Fibroblast of lung (primary cell): ENCODE measurements at regions not wholly inside any gene's neighbourhood (a gene's known extent, or its start where the extent isn't known, plus 50 kb on each side); places are given as distances from the start of the nearest gene placed in this dataset.

Experiments
- CTCF ChIP-seq, 2 donors: IDR thresholded peaks in 1 of 2; conservative IDR thresholded peaks in 1 of 2; 1 replicate in 1 of 2; 2 replicates in 1 of 2; pipeline ENCODE4 v1.5.1; 2011 to 2012; ENCODE audit warnings: low read length in 2 of 2, control low read depth in 1 of 2, inconsistent platforms in 1 of 2, low read depth in 1 of 2, mild to moderate bottlenecking in 1 of 2
- EZH2 ChIP-seq: IDR thresholded peaks from 2 replicates; pipeline ENCODE4 v1.5.1; 2012; ENCODE audit warnings: low read length, control low read depth, mild to moderate bottlenecking; ENCODE audit errors: missing control alignments

GRCh38 chr7:54097886-54098285, 444.3 kb upstream of the VSTM2A start:
- TF ChIP-seq CTCF (conservative IDR thresholded peaks at IDR 0.05 in 1 of 2, IDR thresholded peaks at IDR 0.05 in 1 of 2; ENCODE audit: low read depth in 1 of 2, low read length in 2 of 2) (no peak), EZH2 (no peak)
